ENCODE measurements at regions not wholly inside any gene's neighbourhood (a gene's known extent, or its start where the extent isn't known, plus 50 kb on each side); places are given as distances from the start of the nearest gene placed in this dataset.
"Not testable (repeated sequence)": the region's sequence is repeated elsewhere in the genome, so short reads cannot be mapped to it uniquely, and the experiment has no call there.

GRCh38 chr13:112220925-112221324 lies 154.0 kb downstream of the SOX1 start:
- no CpG with 5 or more reads among the region's 15 CpGs for WGBS (ENCODE audit: extremely low coverage, insufficient coverage, insufficient read length)
- Histone ChIP-seq H3K4me3 (ENCODE audit: low read depth, low read length) (no peak overlapping the region), H2BK5ac (ENCODE audit: low read depth, low read length, poor library complexity) (no peak overlapping the region), H3K27ac (ENCODE audit: low read depth, low read length) (no peak overlapping the region), H2BK120ac (ENCODE audit: insufficient read depth, low read length, poor library complexity) (no peak overlapping the region), H3K9ac (ENCODE audit: low read length) (no peak overlapping the region), H3K9me3 (ENCODE audit: insufficient read depth, low read depth, low read length) (peaks cover 4% of the 10 kb centered on the region), H2AK5ac (ENCODE audit: low read length) (no peak overlapping the region), H3K79me1 (ENCODE audit: low read length) (no peaks in the 10 kb centered on the region), H4K91ac (ENCODE audit: low read depth, low read length) (no peak overlapping the region), H2AFZ (ENCODE audit: insufficient read depth, low read length, poor library complexity) (no peak overlapping the region), H4K12ac (ENCODE audit: low read depth, low read length) (no peak overlapping the region), H3K4me1 (ENCODE audit: control insufficient read depth in 1 of 2, insufficient read depth in 2 of 2, low read length in 2 of 2) (no peaks in the 10 kb centered on the region), H3K14ac (ENCODE audit: low read length) (no peak overlapping the region), H3K27me3 (ENCODE audit: insufficient read depth, low read length) (no peaks in the 10 kb centered on the region), H3K36me3 (ENCODE audit: control insufficient read depth in 1 of 2, insufficient read depth in 2 of 2, low read length in 2 of 2) (no peaks in the 10 kb centered on the region), H4K8ac (ENCODE audit: low read depth, low read length) (no peak overlapping the region), H3K23ac (ENCODE audit: low read length) (peak overlapping the region; percentile 21), H3K18ac (ENCODE audit: low read length) (no peak overlapping the region), H3K4ac (ENCODE audit: low read depth, low read length) (no peak overlapping the region), H2BK12ac (ENCODE audit: low read length) (no peak overlapping the region), H3K79me2 (ENCODE audit: control insufficient read depth, insufficient read depth, low read length, poor library complexity) (no peaks in the 10 kb centered on the region), H3K4me2 (ENCODE audit: low read length) (no peak overlapping the region)
- DNase-seq, result no peak

GRCh38 chr13:112222971-112223370 lies 153.2 kb upstream of the SPACA7 start:
- Histone ChIP-seq H3K4ac (ENCODE audit: low read depth, low read length) (no peak overlapping the region), H3K27ac (ENCODE audit: low read depth, low read length) (no peak overlapping the region), H3K23ac (ENCODE audit: low read length) (no peak overlapping the region), H3K14ac (ENCODE audit: low read length) (no peak overlapping the region), H4K91ac (ENCODE audit: low read depth, low read length) (no peak overlapping the region), H3K18ac (ENCODE audit: low read length) (no peak overlapping the region), H3K4me3 (ENCODE audit: low read depth, low read length) (peak overlapping the region; percentile 12), H3K4me2 (ENCODE audit: low read length) (no peak overlapping the region), H3K79me1 (ENCODE audit: low read length) (no peaks in the 10 kb centered on the region), H2BK120ac (ENCODE audit: insufficient read depth, low read length, poor library complexity) (no peak overlapping the region), H3K4me1 (ENCODE audit: control insufficient read depth in 1 of 2, insufficient read depth in 2 of 2, low read length in 2 of 2) (no peaks in the 10 kb centered on the region), H4K8ac (ENCODE audit: low read depth, low read length) (no peak overlapping the region), H3K9me3 (ENCODE audit: insufficient read depth, low read depth, low read length) (peaks cover 1% of the 10 kb centered on the region), H3K9ac (ENCODE audit: low read length) (no peak overlapping the region), H2AK5ac (ENCODE audit: low read length) (no peak overlapping the region), H3K27me3 (ENCODE audit: insufficient read depth, low read length) (no peaks in the 10 kb centered on the region), H3K36me3 (ENCODE audit: control insufficient read depth in 1 of 2, insufficient read depth in 2 of 2, low read length in 2 of 2) (no peaks in the 10 kb centered on the region), H2AFZ (ENCODE audit: insufficient read depth, low read length, poor library complexity) (no peak overlapping the region), H4K12ac (ENCODE audit: low read depth, low read length) (no peak overlapping the region), H2BK12ac (ENCODE audit: low read length) (no peak overlapping the region), H3K79me2 (ENCODE audit: control insufficient read depth, insufficient read depth, low read length, poor library complexity) (no peaks in the 10 kb centered on the region), H2BK5ac (ENCODE audit: low read depth, low read length, poor library complexity) (no peak overlapping the region)
- WGBS (ENCODE audit: extremely low coverage, insufficient coverage, insufficient read length), result no CpG with 5 or more reads among the region's 14 CpGs
- DNase-seq, result no peak

DNA sequence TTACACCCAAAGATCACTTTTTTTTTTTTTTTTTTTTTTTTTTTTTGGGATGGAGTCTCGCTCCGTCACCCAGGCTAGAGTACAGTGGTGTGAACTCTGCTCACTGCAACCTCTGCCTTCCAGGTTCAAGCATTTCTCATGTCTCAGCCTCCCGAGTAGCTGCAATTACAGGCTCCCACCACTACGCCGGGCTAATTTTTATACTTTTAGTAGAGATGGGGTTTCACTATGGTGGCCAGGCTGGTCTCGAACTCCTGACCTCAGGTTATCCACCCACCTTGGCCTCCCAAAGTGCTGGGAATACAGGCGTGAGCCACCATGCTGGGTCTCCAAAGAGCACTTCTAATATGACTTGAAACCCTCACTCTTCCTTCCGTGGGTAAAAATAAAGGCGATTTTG lies 152.2 kb upstream of the SPACA7 start:
- H3K14ac ChIP-seq (ENCODE audit: low read length); H4K8ac ChIP-seq (ENCODE audit: low read depth, low read length); H3K4me1 ChIP-seq (ENCODE audit: control insufficient read depth in 1 of 2, insufficient read depth in 2 of 2, low read length in 2 of 2); H4K12ac ChIP-seq (ENCODE audit: low read depth, low read length); H3K23ac ChIP-seq (ENCODE audit: low read length); H2AK5ac ChIP-seq (ENCODE audit: low read length); H2BK5ac ChIP-seq (ENCODE audit: low read depth, low read length, poor library complexity); H2AFZ ChIP-seq (ENCODE audit: insufficient read depth, low read length, poor library complexity); H3K4ac ChIP-seq (ENCODE audit: low read depth, low read length); H4K91ac ChIP-seq (ENCODE audit: low read depth, low read length); H3K79me2 ChIP-seq (ENCODE audit: control insufficient read depth, insufficient read depth, low read length, poor library complexity); H3K4me3 ChIP-seq (ENCODE audit: low read depth, low read length); H3K79me1 ChIP-seq (ENCODE audit: low read length); H3K9me3 ChIP-seq (ENCODE audit: insufficient read depth, low read depth, low read length); H2BK12ac ChIP-seq (ENCODE audit: low read length); H2BK120ac ChIP-seq (ENCODE audit: insufficient read depth, low read length, poor library complexity); DNase-seq; H3K27ac ChIP-seq (ENCODE audit: low read depth, low read length); H3K27me3 ChIP-seq (ENCODE audit: insufficient read depth, low read length); H3K4me2 ChIP-seq (ENCODE audit: low read length); H3K18ac ChIP-seq (ENCODE audit: low read length); H3K36me3 ChIP-seq (ENCODE audit: control insufficient read depth in 1 of 2, insufficient read depth in 2 of 2, low read length in 2 of 2); H3K9ac ChIP-seq (ENCODE audit: low read length): not testable (repeated sequence)
- WGBS (ENCODE audit: extremely low coverage, insufficient coverage, insufficient read length), result no CpG with 5 or more reads among the region's 9 CpGs

DNA sequence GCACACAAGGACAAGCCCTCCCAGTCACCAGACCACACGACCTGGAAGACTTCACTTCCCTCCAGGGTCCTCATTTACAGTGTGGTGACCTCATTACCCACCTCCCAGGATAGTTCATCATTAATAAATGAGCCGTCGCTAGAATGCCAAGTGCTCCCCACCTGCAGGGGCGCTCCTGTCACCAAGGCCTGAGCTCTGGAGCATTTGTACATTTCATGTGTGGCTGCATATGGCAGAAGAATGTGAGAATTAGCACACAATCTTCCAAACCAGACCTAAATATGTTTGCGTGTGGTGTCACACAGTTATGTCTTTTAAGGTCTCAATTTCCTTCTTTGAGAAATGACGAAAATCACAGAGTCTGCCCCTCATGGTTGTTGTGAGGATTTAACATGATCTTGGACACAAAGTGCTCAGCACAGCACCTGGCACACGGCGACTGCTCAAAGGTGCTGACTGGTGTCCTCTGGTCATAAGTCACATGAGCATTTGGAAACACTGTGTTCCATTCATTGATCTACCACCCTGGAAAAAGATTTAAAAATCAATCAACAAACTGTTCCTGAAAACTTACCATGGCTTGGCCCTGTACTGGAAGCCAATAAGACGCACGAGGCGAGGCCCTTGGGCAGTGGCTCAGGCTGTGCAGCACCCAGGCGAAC lies 150.6 kb upstream of the SPACA7 start:
- no peak overlapping the region for H2BK5ac ChIP-seq (ENCODE audit: low read depth, low read length, poor library complexity)
- H3K23ac ChIP-seq (ENCODE audit: low read length), result no peak overlapping the region
- H3K27me3 ChIP-seq (ENCODE audit: insufficient read depth, low read length), result no peaks in the 10 kb centered on the region
- WGBS (ENCODE audit: extremely low coverage, insufficient coverage, insufficient read length), result no CpG with 5 or more reads among the region's 12 CpGs
- H4K91ac ChIP-seq (ENCODE audit: low read depth, low read length), result no peak overlapping the region
- no peak overlapping the region for H3K18ac ChIP-seq (ENCODE audit: low read length)
- no peak overlapping the region for H3K4ac ChIP-seq (ENCODE audit: low read depth, low read length)
- no peak overlapping the region for H3K14ac ChIP-seq (ENCODE audit: low read length)
- H2BK12ac ChIP-seq (ENCODE audit: low read length), result no peak overlapping the region
- no peaks in the 10 kb centered on the region for H3K79me2 ChIP-seq (ENCODE audit: control insufficient read depth, insufficient read depth, low read length, poor library complexity)
- H3K79me1 ChIP-seq (ENCODE audit: low read length), result no peaks in the 10 kb centered on the region
- no peak overlapping the region for H2BK120ac ChIP-seq (ENCODE audit: insufficient read depth, low read length, poor library complexity)
- H3K4me1 ChIP-seq (ENCODE audit: control insufficient read depth in 1 of 2, insufficient read depth in 2 of 2, low read length in 2 of 2), result no peaks in the 10 kb centered on the region
- H3K27ac ChIP-seq (ENCODE audit: low read depth, low read length), result no peak overlapping the region
- H4K12ac ChIP-seq (ENCODE audit: low read depth, low read length), result no peak overlapping the region
- peaks cover 1% of the 10 kb centered on the region for H3K9me3 ChIP-seq (ENCODE audit: insufficient read depth, low read depth, low read length)
- H3K9ac ChIP-seq (ENCODE audit: low read length), result no peak overlapping the region
- H2AFZ ChIP-seq (ENCODE audit: insufficient read depth, low read length, poor library complexity), result no peak overlapping the region
- H3K4me2 ChIP-seq (ENCODE audit: low read length), result no peak overlapping the region
- no peak overlapping the region for H3K4me3 ChIP-seq (ENCODE audit: low read depth, low read length)
- H4K8ac ChIP-seq (ENCODE audit: low read depth, low read length), result no peak overlapping the region
- no peaks in the 10 kb centered on the region for H3K36me3 ChIP-seq (ENCODE audit: control insufficient read depth in 1 of 2, insufficient read depth in 2 of 2, low read length in 2 of 2)
- no peak for DNase-seq
- no peak overlapping the region for H2AK5ac ChIP-seq (ENCODE audit: low read length)

Data from trophoblast cell (in vitro differentiated cells and primary cell).